GM23338 (cell line): ENCODE measurements at regions not wholly inside any gene's neighbourhood (a gene's known extent, or its start where the extent isn't known, plus 50 kb on each side); places are given as distances from the start of the nearest gene placed in this dataset.

ENCODE experiments used
- ATAC-seq: fragments of 200-7000 bp; cut with Tn5 transposase; 3 replicates; pipeline ENCODE4 v1.9.1; 2020
- DNase-seq: peaks from one replicate; pipeline ENCODE4 v3.0.0-alpha.2; 2015; ENCODE audit warnings: low spot score
- H2AFZ ChIP-seq: fragments of 200-600 bp; sonication (generic); 2 replicates; pipeline ENCODE4 v1.8.0; 2016; ENCODE audit warnings: antibody characterized with exemption, mild to moderate bottlenecking, moderate library complexity
- H3F3A ChIP-seq: fragments of 200-600 bp; sonication (generic); replicated peaks from 2 replicates; pipeline ENCODE4 v1.8.0; 2017; ENCODE audit warnings: antibody characterized with exemption, mixed run types, low read depth
- H3K27ac ChIP-seq: fragments of 200-600 bp; sonication (generic); 2 replicates; pipeline ENCODE4 v1.6.1; 2016; ENCODE audit warnings: low read depth
- H3K27me3 ChIP-seq: fragments of 200-600 bp; sonication (generic); 2 replicates; pipeline ENCODE4 v1.8.0; 2016; ENCODE audit warnings: mild to moderate bottlenecking, mixed run types, moderate library complexity; ENCODE audit not compliant: insufficient read depth
- H3K36me3 ChIP-seq: fragments of 200-600 bp; sonication (generic); 2 replicates; pipeline ENCODE4 v1.8.0; 2016; ENCODE audit warnings: mild to moderate bottlenecking; ENCODE audit not compliant: insufficient read depth
- H3K4me1 ChIP-seq: fragments of 200-600 bp; sonication (generic); 2 replicates; pipeline ENCODE4 v1.8.0; 2016; ENCODE audit warnings: mild to moderate bottlenecking, moderate library complexity; ENCODE audit not compliant: insufficient read depth
- H3K4me2 ChIP-seq: fragments of 200-600 bp; sonication (generic); 2 replicates; pipeline ENCODE4 v1.7.1; 2017; ENCODE audit warnings: mixed run types
- H3K4me3 ChIP-seq: fragments of 200-600 bp; sonication (generic); 2 replicates; pipeline ENCODE4 v1.6.1; 2016; ENCODE audit warnings: mixed run types
- H3K79me2 ChIP-seq: fragments of 200-600 bp; sonication (generic); replicated peaks from 2 replicates; pipeline ENCODE4 v1.8.0; 2017; ENCODE audit warnings: mild to moderate bottlenecking; ENCODE audit not compliant: insufficient read depth
- H3K9me2 ChIP-seq: fragments of 200-600 bp; sonication (generic); 2 replicates; pipeline ENCODE4 v1.8.0; 2017; ENCODE audit not compliant: insufficient read depth
- H4K20me1 ChIP-seq: fragments of 200-600 bp; sonication (generic); replicated peaks from 2 replicates; pipeline ENCODE4 v1.8.0; 2017; ENCODE audit warnings: mild to moderate bottlenecking; ENCODE audit not compliant: insufficient read depth
- H3K27ac Mint-ChIP-seq: 2 replicates; pipeline ENCODE4 v1.8.0; 2020; ENCODE audit warnings: inconsistent platforms, mild to moderate bottlenecking, moderate library complexity, mixed read lengths
- H3K27me3 Mint-ChIP-seq: 3 replicates; pipeline ENCODE4 v1.8.0; 2022; ENCODE audit warnings: low read depth, mild to moderate bottlenecking, moderate library complexity, mixed read lengths, inconsistent platforms; ENCODE audit not compliant: insufficient read depth, poor library complexity
- H3K36me3 Mint-ChIP-seq: 3 replicates; pipeline ENCODE4 v1.8.0; 2021; ENCODE audit warnings: low read depth, mild to moderate bottlenecking, inconsistent platforms, moderate library complexity, mixed read lengths
- H3K4me1 Mint-ChIP-seq: 3 replicates; pipeline ENCODE4 v1.8.0; 2020; ENCODE audit warnings: mild to moderate bottlenecking, inconsistent platforms, mixed read lengths
- H3K4me3 Mint-ChIP-seq: 3 replicates; pipeline ENCODE4 v1.8.0; 2021; ENCODE audit warnings: moderate library complexity, mild to moderate bottlenecking, inconsistent platforms, mixed read lengths
- H3K9me3 Mint-ChIP-seq: 3 replicates; pipeline ENCODE4 v1.8.0; 2020; ENCODE audit warnings: moderate library complexity, mild to moderate bottlenecking, inconsistent platforms, mixed read lengths
- CREB1 ChIP-seq: fragments of 250-450 bp; sonication (Bioruptor Pico); IDR thresholded peaks from 2 replicates; pipeline ENCODE4 v1.5.0; 2020; ENCODE audit warnings: low read depth, mild to moderate bottlenecking, moderate library complexity
- CTCF ChIP-seq, 2 experiments: fragments of 200-600 bp in 1 of 2; sonication (generic) in 1 of 2; conservative IDR thresholded peaks; 2 replicates each; pipeline versions ENCODE4 v1.5.1 to v1.6.1; 2016 to 2017; ENCODE audit warnings: antibody characterized with exemption in 2 of 2, low read depth in 2 of 2, mild to moderate bottlenecking in 2 of 2, moderate library complexity in 1 of 2
- ETS1 ChIP-seq: IDR thresholded peaks from 2 replicates; pipeline ENCODE4 v1.6.1; 2016; ENCODE audit warnings: antibody characterized with exemption
- EZH2 ChIP-seq: fragments of 200-600 bp; sonication (generic); IDR thresholded peaks from one replicate; pipeline ENCODE4 v1.8.0; 2017; ENCODE audit warnings: antibody characterized with exemption, mild to moderate bottlenecking, low read depth; ENCODE audit not compliant: unreplicated experiment
- EZH2phosphoT487 ChIP-seq: fragments of 200-600 bp; sonication (generic); IDR thresholded peaks from one replicate; pipeline ENCODE4 v1.8.1; 2018; ENCODE audit warnings: antibody characterized with exemption; ENCODE audit not compliant: unreplicated experiment
- JUNB ChIP-seq: IDR thresholded peaks from one replicate; pipeline ENCODE4 v1.6.1; 2016; ENCODE audit warnings: antibody characterized with exemption; ENCODE audit not compliant: unreplicated experiment
- NANOG ChIP-seq: IDR thresholded peaks from 2 replicates; pipeline ENCODE4 v1.6.1; 2016; ENCODE audit warnings: antibody characterized with exemption, borderline replicate concordance
- POLR2AphosphoS5 ChIP-seq: IDR thresholded peaks from 2 replicates; pipeline ENCODE4 v1.6.1; 2016; ENCODE audit warnings: antibody characterized with exemption, low read depth
- REST ChIP-seq: IDR thresholded peaks from one replicate; pipeline ENCODE4 v1.6.1; 2018; ENCODE audit warnings: antibody characterized with exemption; ENCODE audit not compliant: unreplicated experiment
- STAT1 ChIP-seq: IDR thresholded peaks from one replicate; pipeline ENCODE4 v1.6.1; 2016; ENCODE audit warnings: antibody characterized with exemption; ENCODE audit not compliant: unreplicated experiment
- ZNF114 ChIP-seq: fragments of 250-450 bp; sonication (Bioruptor Pico); IDR thresholded peaks from 2 replicates; pipeline ENCODE4 v1.5.0; 2020; ENCODE audit warnings: mild to moderate bottlenecking, moderate library complexity
- ZNF331 ChIP-seq: fragments of 250-450 bp; sonication (Bioruptor Pico); IDR thresholded peaks from 2 replicates; pipeline ENCODE4 v1.5.0; 2020; ENCODE audit warnings: low read depth, mild to moderate bottlenecking, moderate library complexity
- ZNF462 ChIP-seq: fragments of 250-450 bp; sonication (Bioruptor Pico); IDR thresholded peaks from 2 replicates; pipeline ENCODE4 v1.5.0; 2020; ENCODE audit warnings: mild to moderate bottlenecking, moderate library complexity

- Mint-ChIP-seq H3K4me3 (no peak overlapping the region), H3K36me3 (no peaks in the 10 kb centered on the region; the same call in 2 of the 3 replicates), H3K27me3 (peaks cover 4% of the 10 kb centered on the region), H3K27ac (no peak overlapping the region), H3K9me3 (peaks cover 5% of the 10 kb centered on the region; the same call in 1 of the 3 replicates), H3K4me1 (no peaks in the 10 kb centered on the region)
- no peaks in the 10 kb centered on the region for H3F3A ChIP-seq
- no peaks in the 10 kb centered on the region for H3K27me3 ChIP-seq
- H3K4me1 ChIP-seq: no peaks in the 10 kb centered on the region
- no peak for TF ChIP-seq POLR2AphosphoS5
- TF ChIP-seq CTCF (conservative IDR thresholded peaks at IDR 0.05; ENCODE audit: low read depth in 2 of 2): no peak
- no peak for TF ChIP-seq ETS1
- TF ChIP-seq ZNF462: no peak
- TF ChIP-seq CREB1: no peak
- no peak for TF ChIP-seq EZH2
- no peak for TF ChIP-seq STAT1
- TF ChIP-seq EZH2phosphoT487: no peak
- no peak for TF ChIP-seq ZNF331 (CRISPR knock-in tag)
- no peak for TF ChIP-seq ZNF114 (CRISPR knock-in tag)
- TF ChIP-seq REST: no peak
- no peak for TF ChIP-seq NANOG
- no peak for TF ChIP-seq JUNB
- H3K9me2 ChIP-seq: no peaks in the 10 kb centered on the region
- H3K27ac ChIP-seq: no peak overlapping the region
- no peak overlapping the region for H3K4me3 ChIP-seq
- no peaks in the 10 kb centered on the region for H4K20me1 ChIP-seq
- H3K79me2 ChIP-seq: no peaks in the 10 kb centered on the region
- H3K36me3 ChIP-seq: no peaks in the 10 kb centered on the region
- ATAC-seq (no peak), DNase-seq (no peak)
- H3K4me2 ChIP-seq: no peak overlapping the region
- H2AFZ ChIP-seq: peak overlapping the region; percentile 67; the same call in 1 of the 2 replicates
Observed at GRCh38 chr1:199898654-199899053, 128.9 kb upstream of the NR5A2 start.
